Prostate gland (tissue), 2 donors: ENCODE measurements at regions not wholly inside any gene's neighbourhood (a gene's known extent, or its start where the extent isn't known, plus 50 kb on each side); places are given as distances from the start of the nearest gene placed in this dataset.

Experiments
- CTCF ChIP-seq, 4 experiments: fragments of 200-600 bp in 2 of 4; fragments of 450-650 bp in 2 of 4; sonication (generic) in 2 of 4; IDR thresholded peaks; 1 replicate in 3 of 4; 2 replicates in 1 of 4; pipeline ENCODE4 v1.5.1; 2016 to 2019; ENCODE audit warnings: antibody characterized with exemption in 4 of 4, mild to moderate bottlenecking in 2 of 4, moderate library complexity in 2 of 4
- POLR2A ChIP-seq: fragments of 450-650 bp; IDR thresholded peaks from one replicate; pipeline ENCODE4 v1.6.1; 2016; ENCODE audit warnings: antibody characterized with exemption, mild to moderate bottlenecking
- POLR2AphosphoS5 ChIP-seq: sonication (generic); formaldehyde crosslinking; IDR thresholded peaks from one replicate; pipeline ENCODE4 v1.6.1; 2017; ENCODE audit warnings: antibody characterized with exemption

GRCh38 chrY:15397556-15398280, 873.4 kb downstream of the NLGN4Y start:
- TF ChIP-seq CTCF (IDR thresholded peaks at IDR 0.05) (no peak), POLR2A (no peak), POLR2AphosphoS5 (no peak)
